NT2/D1 (cell line): ENCODE measurements at regions not wholly inside any gene's neighbourhood (a gene's known extent, or its start where the extent isn't known, plus 50 kb on each side); places are given as distances from the start of the nearest gene placed in this dataset.

ENCODE experiments used
- SUZ12 ChIP-seq: IDR thresholded peaks from 2 replicates; pipeline ENCODE4 v1.6.1; 2011; ENCODE audit not compliant: insufficient read length, insufficient read depth; ENCODE audit errors: extremely low read depth
- ZNF274 ChIP-seq: IDR thresholded peaks from 2 replicates; pipeline ENCODE4 v1.6.1; 2011; ENCODE audit warnings: mild to moderate bottlenecking, low read depth, low read length

GRCh38 chr22:49236541-49237075, 591.1 kb downstream of the BRD1 start:
- TF ChIP-seq ZNF274 (no peak), SUZ12 (no peak)
